HG03039 (cell line): ENCODE measurements at regions not wholly inside any gene's neighbourhood (a gene's known extent, or its start where the extent isn't known, plus 50 kb on each side); places are given as distances from the start of the nearest gene placed in this dataset.

Experiments
- ATAC-seq: cut with Tn5 transposase; IDR thresholded peaks from one replicate; pipeline ENCODE4 v1.9.1; 2021; ENCODE audit warnings: mild to moderate bottlenecking, moderate library complexity; ENCODE audit not compliant: unreplicated experiment

DNA sequence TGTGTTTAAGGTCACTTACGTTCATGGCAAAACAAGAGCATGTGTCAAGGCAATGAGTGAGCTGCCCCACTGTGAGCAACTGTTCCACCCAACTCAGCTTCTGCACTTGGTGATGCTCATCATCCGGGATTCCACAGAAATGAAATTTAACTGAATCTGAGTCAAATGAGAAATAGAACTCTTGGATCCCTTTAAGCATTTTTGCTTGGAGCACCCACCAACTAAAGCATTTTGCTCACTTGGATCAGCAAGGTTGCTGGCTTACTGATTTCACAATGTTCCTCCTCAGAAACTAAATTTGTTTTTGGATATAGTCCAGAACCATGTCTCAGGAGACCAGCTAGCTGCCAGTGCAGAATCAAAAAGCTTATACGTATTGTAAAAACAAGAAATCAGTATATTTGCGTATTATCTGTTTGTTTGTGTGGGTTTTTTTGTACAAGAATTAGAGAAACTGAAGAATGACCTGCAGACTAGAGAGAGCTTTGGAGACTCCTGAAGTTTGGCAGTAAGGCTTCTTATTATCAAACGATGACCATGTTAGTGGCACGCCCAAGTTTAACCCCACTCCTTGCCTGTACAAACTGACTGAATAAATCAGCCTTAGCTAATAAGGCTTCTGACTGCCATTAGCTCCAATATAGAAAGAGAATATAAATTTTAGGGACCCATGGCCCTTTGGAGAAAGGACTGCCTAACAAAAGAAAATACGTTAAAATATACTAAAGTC lies 153.8 kb upstream of the FST start:
- ATAC-seq, result no peak

DNA sequence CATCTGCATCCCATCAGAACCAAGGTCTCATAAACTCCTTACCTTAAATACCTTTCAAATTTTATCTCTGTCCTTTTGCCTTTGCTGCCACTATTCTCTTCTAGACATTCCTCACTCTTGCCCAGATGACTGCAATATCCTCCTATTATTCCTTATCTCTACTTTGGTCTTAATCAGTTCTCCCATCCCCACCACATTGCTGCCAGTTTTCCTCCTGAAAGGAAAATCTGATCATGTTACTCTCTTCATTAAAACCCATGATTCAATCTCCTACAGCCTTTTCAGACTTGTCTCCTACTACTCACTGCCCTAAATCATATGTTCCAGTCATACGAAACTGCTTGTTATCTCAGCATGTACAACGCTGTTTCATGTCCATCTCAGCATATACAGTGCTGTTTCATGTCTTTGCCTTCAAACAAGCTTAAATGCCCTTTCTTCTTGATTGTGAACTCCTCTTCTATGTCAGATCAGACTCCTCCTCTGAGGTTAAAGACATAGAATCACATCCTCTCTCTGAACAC lies 152.6 kb upstream of the FST start:
- no peak for ATAC-seq

GRCh38 chr5:53330491-53330890 lies 149.9 kb upstream of the FST start:
- no peak for ATAC-seq

DNA sequence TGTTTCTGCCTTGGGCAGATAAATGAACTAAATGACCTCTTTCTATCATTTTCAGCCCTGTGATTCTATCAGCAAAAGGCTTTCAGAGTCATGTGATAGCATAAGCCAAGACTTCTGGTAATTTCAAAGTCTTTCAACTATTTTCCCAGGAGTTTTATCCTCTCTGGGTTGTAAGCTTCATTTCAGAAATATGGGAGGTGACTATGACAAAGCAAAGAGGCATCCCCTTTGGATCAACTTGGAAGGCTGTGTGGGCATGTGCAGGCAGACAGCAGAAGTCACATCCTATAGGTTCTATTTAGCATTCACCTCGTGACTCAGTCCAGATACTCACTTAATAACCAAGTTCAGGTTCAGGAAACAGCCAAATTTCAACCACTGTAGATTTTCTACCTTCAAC lies 149.0 kb upstream of the FST start:
- ATAC-seq, result no peak

GRCh38 chr5:53333160-53333559 lies 147.3 kb upstream of the FST start:
- no peak for ATAC-seq

DNA sequence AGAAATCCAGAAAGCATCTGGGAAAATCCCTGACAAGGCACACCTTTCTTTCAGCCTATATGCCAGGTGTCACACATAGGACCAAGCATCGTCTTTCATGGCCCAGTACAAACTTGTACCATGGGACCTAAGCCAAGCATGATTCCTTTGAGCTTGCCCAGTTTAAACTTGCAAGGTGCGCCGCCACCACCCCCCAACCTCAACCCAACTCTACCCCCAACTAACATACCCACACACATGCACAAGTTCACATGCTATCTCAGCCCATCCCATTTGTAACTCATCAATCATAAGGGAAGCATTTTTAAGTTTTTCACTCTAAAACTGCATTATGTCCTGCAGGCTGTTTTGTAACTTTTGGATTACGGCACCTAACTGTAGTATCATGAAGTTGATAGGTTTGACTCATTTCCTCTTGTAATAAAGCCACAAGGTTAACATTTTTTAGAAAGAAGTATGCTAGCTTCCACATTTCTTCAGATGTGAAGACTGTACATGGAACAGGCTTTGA lies 145.9 kb upstream of the FST start:
- ATAC-seq, result no peak

DNA sequence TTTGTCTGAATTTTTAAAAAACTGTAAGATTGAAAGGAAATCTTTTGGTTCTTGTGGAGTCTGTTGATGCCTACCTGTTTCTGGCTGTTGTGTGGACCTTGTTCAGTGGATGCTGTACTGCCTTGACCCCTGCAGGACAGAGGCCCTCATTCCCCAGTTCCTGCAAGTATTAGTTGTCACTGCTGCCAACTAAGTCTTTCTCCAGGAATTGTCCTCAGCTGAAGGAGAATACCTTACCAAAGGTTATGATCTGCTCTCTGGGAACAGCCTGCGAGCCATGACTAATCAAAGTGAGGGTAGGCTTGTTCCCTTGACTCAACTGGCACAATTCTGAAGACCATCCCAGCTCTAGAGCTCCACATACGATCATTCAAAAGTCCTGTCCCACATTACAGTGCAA lies 145.3 kb upstream of the FST start:
- ATAC-seq, result no peak

- ATAC-seq, result no peak
Measured at GRCh38 chr5:53337827-53338226, 142.6 kb upstream of the FST start.

DNA sequence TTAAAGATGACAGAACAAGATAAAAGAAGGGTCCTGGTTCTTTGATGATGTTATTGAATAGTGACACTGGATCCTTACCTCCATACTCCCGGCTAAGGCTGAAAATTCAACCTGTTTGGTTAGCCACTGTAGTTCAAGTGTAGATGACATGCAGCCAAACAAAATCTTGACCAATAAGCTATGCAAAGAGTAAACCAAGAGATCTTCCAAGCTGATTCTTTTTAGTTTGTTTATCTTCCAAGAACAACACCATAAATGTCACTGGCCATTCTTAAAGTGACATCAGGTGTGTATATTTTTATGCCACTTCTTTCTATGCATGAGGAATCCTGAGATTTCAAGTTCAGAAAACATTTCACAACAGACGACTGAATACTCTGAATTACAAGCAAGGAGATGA lies 141.5 kb upstream of the FST start:
- ATAC-seq, result no peak

DNA sequence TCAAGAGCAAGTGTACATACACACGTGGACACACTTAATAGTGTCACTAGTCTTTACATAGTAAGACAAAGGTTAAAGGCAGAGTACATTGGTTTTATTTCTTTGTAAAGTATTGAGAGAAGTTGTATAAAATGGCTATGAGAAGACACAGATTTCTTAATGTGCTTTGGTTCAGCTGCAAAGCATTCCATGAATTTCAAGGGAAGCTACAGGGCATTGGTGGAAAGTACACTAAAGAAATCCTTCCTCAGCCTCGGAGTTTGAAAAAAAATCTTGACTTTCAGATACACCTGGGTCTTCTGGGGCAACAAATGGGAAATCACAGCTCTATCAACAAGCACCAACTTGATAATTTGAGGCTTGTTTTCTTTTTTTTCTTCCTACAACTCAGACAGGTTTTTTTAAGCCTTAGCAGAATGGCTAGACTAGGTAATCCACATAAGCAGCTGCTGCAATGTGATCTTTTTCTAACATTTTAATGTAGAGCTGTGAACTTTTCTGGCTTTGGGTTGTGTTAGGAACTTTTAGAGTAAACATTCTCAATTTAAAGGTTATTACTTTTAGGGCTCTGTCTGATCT lies 140.4 kb upstream of the FST start:
- ATAC-seq, result no peak

DNA sequence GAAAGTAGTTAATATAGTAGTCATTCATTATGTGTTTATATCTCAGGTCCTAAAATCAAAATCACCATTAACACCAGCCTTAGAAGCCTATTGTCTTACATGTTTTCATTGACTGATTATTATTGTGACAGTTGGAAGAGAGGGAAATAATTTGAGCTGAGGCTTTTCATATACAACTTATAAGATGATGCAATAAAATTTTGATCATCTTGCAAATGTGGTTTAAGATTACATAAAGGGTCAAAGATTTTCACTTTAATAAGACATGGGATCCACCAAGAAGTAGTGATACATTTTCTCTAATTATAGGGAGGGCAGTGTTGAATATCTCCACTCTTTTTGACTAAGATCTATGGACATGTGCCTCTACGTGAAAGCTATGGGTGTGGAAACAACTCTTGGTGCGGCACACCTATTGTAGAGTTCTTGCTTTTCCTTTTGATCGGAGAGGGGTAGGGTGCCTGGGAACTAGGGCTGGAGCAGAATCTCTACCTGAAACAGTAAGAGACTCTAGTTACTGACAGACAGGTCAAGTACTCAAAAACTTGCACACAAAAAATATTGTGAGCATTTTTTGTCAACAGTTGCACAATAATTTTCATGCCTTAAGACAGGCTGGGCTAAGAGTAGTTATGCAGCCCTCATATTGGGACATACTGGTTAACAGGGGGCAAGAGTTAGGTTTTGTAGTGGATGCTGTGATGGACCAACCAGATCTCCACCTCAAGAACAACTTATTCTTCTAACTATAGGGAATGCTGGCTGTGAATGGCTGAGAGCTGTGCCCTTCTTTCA lies 139.3 kb upstream of the FST start:
- no peak for ATAC-seq

GRCh38 chr5:53342236-53342635 lies 138.2 kb upstream of the FST start:
- no peak for ATAC-seq

DNA sequence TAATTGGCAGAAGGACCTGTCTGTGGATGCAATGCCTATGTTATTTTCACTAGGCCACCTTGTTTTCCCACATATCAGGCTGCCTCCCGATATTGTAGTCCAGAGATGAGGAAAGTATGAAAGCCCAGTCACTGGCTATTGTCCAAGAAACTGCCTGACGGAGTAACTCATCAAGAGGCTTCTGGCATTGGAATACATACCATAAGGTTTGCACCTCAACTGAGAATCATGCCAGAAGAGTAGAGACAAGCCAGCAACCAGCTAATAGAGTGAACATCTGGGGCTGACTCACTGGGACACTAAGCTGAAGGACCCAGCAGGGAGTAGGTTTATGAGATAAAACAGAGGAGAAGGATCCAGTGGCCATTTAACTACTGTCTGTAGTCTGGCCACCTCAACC lies 137.2 kb upstream of the FST start:
- no peak for ATAC-seq

- no peak for ATAC-seq
Measured at GRCh38 chr5:53350368-53350767, 130.1 kb upstream of the FST start.

DNA sequence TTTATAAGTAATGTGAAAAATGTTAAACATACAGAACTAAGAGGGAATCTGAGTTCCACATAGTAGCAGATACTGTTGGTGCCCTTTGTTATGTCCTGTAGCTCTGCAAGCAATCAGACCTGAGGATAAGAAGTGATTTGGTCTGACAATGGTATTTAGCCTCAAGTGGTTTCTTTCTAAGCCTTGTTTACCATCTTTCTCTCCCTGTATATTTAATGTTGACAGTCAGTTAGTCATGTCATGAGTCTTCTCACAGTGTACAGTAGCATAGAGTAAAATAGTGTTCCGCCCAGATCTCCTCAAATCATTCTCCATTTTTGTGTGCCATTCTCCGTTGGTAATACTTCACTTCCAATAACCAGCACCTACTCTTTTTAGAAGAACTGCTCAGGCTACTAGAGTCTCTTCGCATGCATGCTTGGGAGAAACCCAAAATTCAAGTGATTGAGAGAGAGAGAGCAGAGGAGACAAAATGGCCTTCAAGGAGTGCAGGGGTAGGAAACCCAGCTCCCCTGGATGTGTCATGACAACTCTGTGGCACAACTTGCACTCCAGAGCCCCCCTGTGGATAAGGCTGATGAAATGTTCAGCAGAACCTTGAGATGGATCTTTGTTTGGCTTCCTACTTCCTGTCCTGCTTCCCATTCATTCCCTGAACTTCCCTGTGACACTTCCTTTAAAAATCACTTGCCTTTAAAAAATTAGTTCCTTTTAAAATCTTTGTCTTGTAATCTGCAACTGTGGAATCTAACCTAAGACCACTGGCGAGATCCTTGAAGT lies 129.2 kb upstream of the FST start:
- ATAC-seq, result no peak

GRCh38 chr5:53355316-53355715 lies 125.1 kb upstream of the FST start:
- ATAC-seq, result no peak

- no peak for ATAC-seq
Measured at GRCh38 chr5:53355931-53356330, 124.5 kb upstream of the FST start.

DNA sequence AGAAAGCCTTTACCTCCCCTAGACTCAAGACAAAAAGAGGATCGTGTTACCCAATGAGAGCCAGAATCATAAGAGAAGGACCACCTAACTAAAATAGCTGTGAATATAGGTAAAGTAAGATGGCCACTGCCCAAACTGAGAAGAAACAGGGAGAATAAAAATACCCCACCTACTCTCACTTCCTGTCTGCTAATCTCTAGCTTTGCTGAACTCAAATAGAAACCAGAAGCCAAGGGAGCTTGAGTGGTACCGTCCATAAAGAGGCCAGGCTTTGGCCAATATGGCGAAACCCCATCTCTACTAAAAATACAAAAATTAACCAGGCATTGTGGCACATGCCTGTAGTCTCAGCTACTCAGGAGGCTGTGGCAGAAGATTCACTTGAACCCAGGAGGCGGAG lies 123.0 kb upstream of the FST start:
- ATAC-seq, result peak; percentile 88

- ATAC-seq, result no peak
Measured at GRCh38 chr5:53358794-53359193, 121.6 kb upstream of the FST start.

DNA sequence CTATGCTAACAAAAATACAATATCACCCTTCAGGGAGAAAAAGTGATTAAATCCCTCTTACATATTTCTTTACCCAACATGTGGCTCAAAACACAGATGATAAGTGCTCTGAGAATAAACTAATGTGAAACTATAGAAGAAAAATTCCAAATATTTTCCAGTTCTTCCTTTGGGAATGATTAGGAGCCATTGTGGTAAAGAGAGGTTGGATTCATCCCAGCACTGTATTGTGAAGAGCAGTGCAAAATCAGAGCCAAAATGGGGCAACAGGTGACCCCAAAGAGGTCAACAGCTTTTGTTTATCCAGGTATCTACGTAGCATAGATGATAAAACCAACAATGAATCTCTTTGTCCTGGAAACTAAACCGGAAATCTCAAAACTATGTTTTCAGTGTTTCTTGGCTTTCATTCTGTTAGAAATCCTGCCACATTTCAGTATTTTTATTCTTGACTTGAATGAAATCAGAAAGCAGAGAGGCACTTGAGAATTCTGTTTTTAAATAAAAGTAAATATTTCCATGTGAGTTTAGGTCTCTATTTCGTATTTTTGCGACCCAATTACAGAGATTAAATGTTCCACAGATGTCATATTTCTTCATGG lies 120.4 kb upstream of the FST start:
- no peak for ATAC-seq

DNA sequence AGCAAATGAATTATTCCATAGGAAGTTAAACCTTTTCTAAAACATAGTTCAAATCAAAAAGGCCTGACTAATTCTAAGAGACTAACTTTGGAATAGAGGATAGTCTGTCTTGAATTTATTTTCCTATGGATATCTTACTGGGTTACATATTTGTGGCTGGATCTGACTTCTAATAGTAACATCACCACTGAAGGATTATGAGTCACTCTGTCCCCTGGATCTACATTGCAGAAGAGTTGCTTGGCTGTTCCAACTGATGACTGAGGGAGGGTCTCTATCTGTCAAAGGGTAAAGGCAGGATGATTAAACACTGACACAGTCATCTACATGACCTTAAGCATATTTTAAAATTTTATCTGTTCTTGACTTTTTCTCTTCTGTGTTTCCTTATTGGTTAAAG lies 119.6 kb upstream of the FST start:
- ATAC-seq, result no peak
